Astrocyte (in vitro differentiated cells and primary cell): ENCODE measurements at regions not wholly inside any gene's neighbourhood (a gene's known extent, or its start where the extent isn't known, plus 50 kb on each side); places are given as distances from the start of the nearest gene placed in this dataset.

Experiments used
- EZH2 ChIP-seq: IDR thresholded peaks from 2 replicates; pipeline ENCODE4 v1.6.1; 2012; ENCODE audit warnings: mild to moderate bottlenecking, low read length, inconsistent platforms; ENCODE audit not compliant: insufficient read depth
- TF ChIP-seq, protein P1 (sequence below): IDR thresholded peaks from 2 replicates; pipeline ENCODE4 v1.5.1; 2011; ENCODE audit warnings: low read depth, mild to moderate bottlenecking, inconsistent platforms, low read length, moderate library complexity; ENCODE audit not compliant: insufficient read depth

DNA sequence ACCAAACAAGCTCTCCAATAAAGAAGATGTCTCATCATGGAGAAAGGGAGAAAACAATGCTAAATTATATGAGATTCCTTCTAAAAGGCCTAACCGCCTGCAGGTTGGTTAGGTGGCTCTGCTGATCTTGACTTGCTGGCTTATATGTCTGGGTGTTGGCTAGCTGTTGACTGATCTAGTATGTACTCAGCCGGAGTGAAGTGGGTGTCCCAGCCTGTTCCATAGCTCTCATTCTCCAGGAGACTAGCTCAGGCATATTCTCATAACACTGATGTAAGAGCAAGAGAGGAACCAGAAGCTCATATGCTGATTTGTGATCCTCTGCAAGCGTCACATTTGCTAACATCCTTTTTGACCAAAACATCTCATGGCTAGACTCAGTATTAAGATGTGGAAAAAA, 473.0 kb downstream of the BMP2 start:
- TF ChIP-seq, protein P1, sequence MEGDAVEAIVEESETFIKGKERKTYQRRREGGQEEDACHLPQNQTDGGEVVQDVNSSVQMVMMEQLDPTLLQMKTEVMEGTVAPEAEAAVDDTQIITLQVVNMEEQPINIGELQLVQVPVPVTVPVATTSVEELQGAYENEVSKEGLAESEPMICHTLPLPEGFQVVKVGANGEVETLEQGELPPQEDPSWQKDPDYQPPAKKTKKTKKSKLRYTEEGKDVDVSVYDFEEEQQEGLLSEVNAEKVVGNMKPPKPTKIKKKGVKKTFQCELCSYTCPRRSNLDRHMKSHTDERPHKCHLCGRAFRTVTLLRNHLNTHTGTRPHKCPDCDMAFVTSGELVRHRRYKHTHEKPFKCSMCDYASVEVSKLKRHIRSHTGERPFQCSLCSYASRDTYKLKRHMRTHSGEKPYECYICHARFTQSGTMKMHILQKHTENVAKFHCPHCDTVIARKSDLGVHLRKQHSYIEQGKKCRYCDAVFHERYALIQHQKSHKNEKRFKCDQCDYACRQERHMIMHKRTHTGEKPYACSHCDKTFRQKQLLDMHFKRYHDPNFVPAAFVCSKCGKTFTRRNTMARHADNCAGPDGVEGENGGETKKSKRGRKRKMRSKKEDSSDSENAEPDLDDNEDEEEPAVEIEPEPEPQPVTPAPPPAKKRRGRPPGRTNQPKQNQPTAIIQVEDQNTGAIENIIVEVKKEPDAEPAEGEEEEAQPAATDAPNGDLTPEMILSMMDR: no peak
- no peak for TF ChIP-seq EZH2
